Progenitor cell of endocrine pancreas (in vitro differentiated cells): ENCODE measurements at regions not wholly inside any gene's neighbourhood (a gene's known extent, or its start where the extent isn't known, plus 50 kb on each side); places are given as distances from the start of the nearest gene placed in this dataset.

Source experiments
- DNase-seq: peaks from one replicate; pipeline ENCODE4 v3.0.0; 2021; ENCODE audit warnings: low spot score; ENCODE audit not compliant: unreplicated experiment
- H3K27ac Mint-ChIP-seq: 2 replicates; pipeline ENCODE4 v1.8.0; 2021; ENCODE audit warnings: mild to moderate bottlenecking, moderate library complexity, mixed read lengths
- H3K27me3 Mint-ChIP-seq: 2 replicates; pipeline ENCODE4 v1.8.0; 2021; ENCODE audit warnings: mixed read lengths
- H3K36me3 Mint-ChIP-seq: 2 replicates; pipeline ENCODE4 v1.8.0; 2022; ENCODE audit warnings: mixed read lengths; ENCODE audit not compliant: insufficient read depth
- H3K4me1 Mint-ChIP-seq: 2 replicates; pipeline ENCODE4 v1.8.0; 2021; ENCODE audit warnings: low read depth, mixed read lengths
- H3K4me3 Mint-ChIP-seq: 2 replicates; pipeline ENCODE4 v1.8.0; 2021; ENCODE audit warnings: low read depth, mild to moderate bottlenecking, moderate library complexity, mixed read lengths
- H3K9me3 Mint-ChIP-seq: 2 replicates; pipeline ENCODE4 v1.8.0; 2021; ENCODE audit warnings: low read depth, mixed read lengths
- CTCF ChIP-seq: fragments of 200-600 bp; sonication (generic); IDR thresholded peaks from one replicate; pipeline ENCODE4 v1.5.0; 2021; ENCODE audit warnings: antibody characterized with exemption, mild to moderate bottlenecking; ENCODE audit not compliant: unreplicated experiment

- Mint-ChIP-seq H3K27me3 (no peaks in the 10 kb centered on the region), H3K4me1 (no peaks in the 10 kb centered on the region), H3K36me3 (peaks cover 1% of the 10 kb centered on the region), H3K9me3 (peaks cover 11% of the 10 kb centered on the region), H3K27ac (no peak overlapping the region), H3K4me3 (no peak overlapping the region)
- TF ChIP-seq CTCF = no peak
- DNase-seq = no peak
These were observed 68.7 kb downstream of the ZNF727 start for GRCh38 chr7:64113981-64114380.

GRCh38 chr7:64114791-64115190 lies 69.6 kb downstream of the ZNF727 start:
- Mint-ChIP-seq H3K9me3 (peaks cover 6% of the 10 kb centered on the region), H3K27me3 (no peaks in the 10 kb centered on the region), H3K27ac (no peak overlapping the region), H3K4me1 (no peaks in the 10 kb centered on the region), H3K4me3 (no peak overlapping the region), H3K36me3 (peaks cover 1% of the 10 kb centered on the region)
- TF ChIP-seq CTCF = no peak
- DNase-seq = no peak

GRCh38 chr7:64131696-64132095 lies 75.3 kb upstream of the ZNF735 start:
- no peak for DNase-seq
- TF ChIP-seq CTCF = no peak
- Mint-ChIP-seq H3K36me3 (peaks cover 6% of the 10 kb centered on the region), H3K4me3 (no peak overlapping the region), H3K9me3 (peaks cover 67% of the 10 kb centered on the region), H3K27ac (no peak overlapping the region), H3K27me3 (no peaks in the 10 kb centered on the region), H3K4me1 (no peaks in the 10 kb centered on the region)
